GM13977 (cell line): ENCODE measurements at regions not wholly inside any gene's neighbourhood (a gene's known extent, or its start where the extent isn't known, plus 50 kb on each side); places are given as distances from the start of the nearest gene placed in this dataset.
A peak's percentile ranks its signal among the peaks of the same experiment; 100 is the strongest.

ENCODE experiments used
- DNase-seq: peaks from one replicate; pipeline ENCODE4 v3.0.0; 2012; ENCODE audit warnings: low spot score
- in situ Hi-C: fragments of 300-500 bp; cut with MboI; formaldehyde crosslinking; loops from one replicate; pipeline ENCODE4 v1.12.0; 2022; ENCODE audit warnings: low sequenced_read_pairs, low pct_unique_long_range_greater_than_20kb, mixed read lengths, inconsistent platforms; ENCODE audit not compliant: unreplicated experiment
- TF ChIP-seq, protein P1 (sequence below): IDR thresholded peaks from 2 replicates; pipeline ENCODE4 v1.5.1; 2012; ENCODE audit warnings: mild to moderate bottlenecking, control low read depth; ENCODE audit not compliant: insufficient read depth; ENCODE audit errors: extremely low read depth, missing control alignments

DNA sequence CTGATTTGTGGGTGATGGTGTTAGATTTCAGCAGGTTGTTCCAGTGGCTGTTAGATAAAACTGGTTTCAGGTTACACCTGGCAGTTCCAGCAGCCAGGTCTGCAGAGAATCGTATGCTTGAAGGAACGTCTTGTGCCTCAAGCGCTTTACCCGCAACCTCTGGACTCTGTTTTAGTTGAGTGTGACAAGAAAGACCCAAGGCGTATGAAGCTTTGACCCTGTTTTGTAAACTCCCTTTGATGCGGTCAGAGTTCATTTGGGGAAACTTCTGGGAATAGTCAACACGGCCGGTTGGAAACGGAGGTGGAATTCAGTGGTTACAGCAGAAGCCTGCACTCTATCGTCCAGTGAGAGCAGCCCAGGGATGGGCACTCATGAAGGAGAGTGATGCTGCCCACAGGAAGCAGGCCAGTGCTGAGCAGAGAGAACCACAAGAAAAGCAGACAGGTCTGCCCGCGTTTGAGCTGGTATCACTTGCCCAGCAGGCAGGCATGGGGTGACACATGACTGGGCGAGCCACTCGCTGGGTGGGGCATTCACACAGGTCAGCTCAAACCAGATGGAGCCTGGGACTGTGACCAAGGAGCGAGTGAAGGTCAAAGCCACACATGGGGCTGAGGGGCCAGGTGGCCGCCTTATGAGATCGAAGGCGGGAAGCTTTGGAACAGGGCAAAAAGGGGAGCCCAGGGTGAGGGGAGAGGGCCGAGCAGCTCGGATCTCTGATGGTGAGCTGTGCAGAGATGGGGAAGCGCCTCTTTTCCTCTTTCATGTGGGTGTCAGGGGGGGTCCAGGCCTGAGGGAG lies 99.6 kb upstream of the MBOAT2 start:
- no peak for DNase-seq
- in situ Hi-C loops = no loop called here
- TF ChIP-seq, protein P1, sequence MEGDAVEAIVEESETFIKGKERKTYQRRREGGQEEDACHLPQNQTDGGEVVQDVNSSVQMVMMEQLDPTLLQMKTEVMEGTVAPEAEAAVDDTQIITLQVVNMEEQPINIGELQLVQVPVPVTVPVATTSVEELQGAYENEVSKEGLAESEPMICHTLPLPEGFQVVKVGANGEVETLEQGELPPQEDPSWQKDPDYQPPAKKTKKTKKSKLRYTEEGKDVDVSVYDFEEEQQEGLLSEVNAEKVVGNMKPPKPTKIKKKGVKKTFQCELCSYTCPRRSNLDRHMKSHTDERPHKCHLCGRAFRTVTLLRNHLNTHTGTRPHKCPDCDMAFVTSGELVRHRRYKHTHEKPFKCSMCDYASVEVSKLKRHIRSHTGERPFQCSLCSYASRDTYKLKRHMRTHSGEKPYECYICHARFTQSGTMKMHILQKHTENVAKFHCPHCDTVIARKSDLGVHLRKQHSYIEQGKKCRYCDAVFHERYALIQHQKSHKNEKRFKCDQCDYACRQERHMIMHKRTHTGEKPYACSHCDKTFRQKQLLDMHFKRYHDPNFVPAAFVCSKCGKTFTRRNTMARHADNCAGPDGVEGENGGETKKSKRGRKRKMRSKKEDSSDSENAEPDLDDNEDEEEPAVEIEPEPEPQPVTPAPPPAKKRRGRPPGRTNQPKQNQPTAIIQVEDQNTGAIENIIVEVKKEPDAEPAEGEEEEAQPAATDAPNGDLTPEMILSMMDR = no peak

DNA sequence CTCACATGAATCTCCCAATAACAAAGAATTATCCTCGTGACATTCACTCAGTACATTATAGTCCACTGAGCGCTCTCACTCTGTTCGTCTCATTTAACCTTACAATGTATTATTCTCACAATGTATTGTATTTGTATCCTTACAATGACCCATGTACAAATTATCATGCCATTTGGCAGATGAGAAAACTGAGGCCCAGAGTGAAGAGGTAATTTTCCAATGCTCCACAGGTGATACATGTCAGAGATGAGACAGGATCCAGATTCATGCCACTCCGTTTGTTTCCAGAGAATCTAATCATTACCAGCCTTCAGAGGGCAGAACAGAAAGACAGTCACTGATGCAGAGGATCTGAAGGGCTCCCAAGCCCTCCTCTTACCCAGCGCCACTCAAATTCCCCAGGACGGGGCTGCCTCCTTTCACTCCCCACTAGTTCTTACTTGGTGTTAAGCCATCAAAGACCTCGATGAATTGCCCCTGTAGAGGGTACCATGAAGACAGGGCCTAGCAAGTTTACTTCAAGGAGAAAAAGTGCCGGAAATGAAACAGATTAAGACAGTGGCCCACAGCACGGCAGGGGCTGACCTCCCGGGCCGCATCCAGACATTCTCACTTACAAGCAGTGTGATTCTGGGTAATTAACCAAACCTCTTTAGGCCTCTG lies 98.4 kb upstream of the MBOAT2 start:
- no peak for DNase-seq
- in situ Hi-C loops = no loop called here
- TF ChIP-seq, protein P1 = no peak

DNA sequence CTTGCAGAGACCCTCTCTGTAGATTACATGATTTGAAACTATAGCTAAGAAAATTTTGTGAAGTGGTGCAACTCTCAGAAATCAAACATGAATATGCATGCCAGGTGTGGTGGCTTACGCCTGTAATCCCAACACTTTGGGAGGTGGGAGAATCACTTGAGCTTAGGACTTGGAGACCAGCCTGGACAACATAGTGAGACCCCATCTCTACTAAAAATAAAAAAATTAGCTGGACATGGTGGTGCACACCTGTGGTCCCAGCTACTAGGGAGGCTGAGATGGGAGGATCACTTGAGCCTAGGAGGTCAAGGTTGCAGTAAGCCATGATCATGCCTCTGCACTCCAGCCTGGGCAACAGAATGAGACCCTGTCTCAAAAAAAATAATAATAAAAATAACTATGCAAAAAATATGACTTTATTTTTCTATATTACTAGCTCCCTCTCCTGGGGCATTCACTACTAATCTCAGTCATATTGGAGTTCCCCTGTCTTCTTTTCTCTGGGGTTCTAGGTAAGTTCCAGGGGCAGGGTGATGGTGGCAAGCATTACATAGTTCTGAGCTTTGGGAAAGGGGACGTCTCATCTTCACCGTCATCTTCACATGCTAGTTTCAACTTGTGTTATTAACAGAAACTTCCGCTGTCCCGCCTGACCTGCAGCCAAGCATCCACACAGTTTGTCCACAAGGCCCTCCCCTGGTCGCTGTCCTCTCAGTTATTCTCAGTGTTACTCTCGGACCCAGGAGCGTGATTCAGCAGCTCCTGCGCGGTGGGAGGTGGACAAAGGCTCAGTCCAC lies 96.8 kb upstream of the MBOAT2 start:
- peak; percentile 69 for DNase-seq
- TF ChIP-seq, protein P1 = no peak
- in situ Hi-C loops = no loop called here

DNA sequence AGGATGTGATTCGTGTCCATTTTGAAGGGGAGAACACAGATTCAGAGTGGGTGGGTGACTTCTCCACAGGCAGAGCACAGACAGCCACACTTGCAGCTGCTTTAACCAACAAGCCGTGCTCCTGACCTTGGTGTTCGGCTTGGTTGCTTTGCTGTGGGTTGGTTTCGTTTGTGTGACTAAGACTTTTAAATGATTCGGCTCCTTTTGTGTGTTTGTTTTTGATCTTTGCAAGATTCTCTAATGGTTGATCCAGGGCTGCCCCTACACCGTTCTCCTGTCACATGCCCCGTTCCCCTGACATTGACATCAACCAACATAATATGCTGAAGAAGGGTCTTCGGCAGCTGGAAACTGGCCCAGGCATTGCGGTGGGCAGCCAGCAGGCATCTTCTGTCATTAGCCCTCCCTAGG lies 95.9 kb upstream of the MBOAT2 start:
- TF ChIP-seq, protein P1 = no peak
- in situ Hi-C loops = no loop called here
- peak; percentile 63 for DNase-seq

DNA sequence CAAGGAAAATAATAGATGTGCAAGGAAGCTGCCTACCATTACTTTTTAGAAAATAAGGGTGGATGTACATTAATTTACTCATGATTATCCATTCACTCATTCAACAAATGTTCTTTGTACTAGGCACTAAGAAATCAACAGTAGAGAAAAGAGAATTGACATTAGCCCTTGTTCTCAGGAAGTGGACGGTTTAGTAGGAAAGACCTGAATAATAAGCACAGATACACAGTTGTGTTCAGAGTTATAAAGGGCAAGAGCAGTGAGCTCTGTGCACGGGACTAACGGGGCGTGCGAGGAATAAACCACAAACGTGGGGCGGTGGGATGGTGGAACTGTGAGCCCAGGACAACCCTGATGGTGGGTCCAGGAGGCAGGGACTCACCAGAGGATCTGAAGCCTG lies 94.4 kb upstream of the MBOAT2 start:
- TF ChIP-seq, protein P1 = no peak
- in situ Hi-C loops = no loop called here
- no peak for DNase-seq

DNA sequence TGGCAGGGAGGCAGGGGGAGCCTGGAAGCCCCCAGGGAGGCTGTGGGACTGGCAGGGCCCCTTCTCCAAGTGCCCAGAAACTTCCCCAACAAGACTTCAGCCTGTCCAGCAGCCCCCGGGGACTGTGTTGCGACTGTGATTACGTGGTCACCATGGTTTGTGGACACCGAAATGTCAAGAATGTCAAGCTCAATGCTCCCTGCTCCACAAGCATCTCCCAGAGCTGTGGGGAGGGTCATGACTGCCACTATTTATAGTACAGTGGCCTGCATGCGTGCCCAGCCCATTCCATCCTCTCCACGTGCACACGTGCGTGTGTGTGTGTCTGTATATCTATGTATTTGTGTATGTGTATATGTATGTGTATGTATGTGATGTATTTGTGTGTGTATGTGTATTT lies 93.8 kb upstream of the MBOAT2 start:
- in situ Hi-C loops = no loop called here
- DNase-seq = no peak
- TF ChIP-seq, protein P1 = no peak
